Activated CD4-positive, alpha-beta T cell treated with anti-CD3 and anti-CD28 coated beads, Interleukin-2, amount 10 ng/mL, durations not matched to agents 24 days and 14 days (primary cell): ENCODE measurements at regions not wholly inside any gene's neighbourhood (a gene's known extent, or its start where the extent isn't known, plus 50 kb on each side); places are given as distances from the start of the nearest gene placed in this dataset.

Source experiments
- DNase-seq: peaks from one replicate; pipeline ENCODE4 v3.0.0; 2022
- H3K27ac Mint-ChIP-seq: one replicate; pipeline ENCODE4 v1.8.0; 2022; ENCODE audit warnings: mild to moderate bottlenecking, mixed read lengths
- H3K27me3 Mint-ChIP-seq: one replicate; pipeline ENCODE4 v1.8.0; 2022; ENCODE audit warnings: mixed read lengths
- H3K36me3 Mint-ChIP-seq: one replicate; pipeline ENCODE4 v1.8.0; 2022; ENCODE audit warnings: low read depth, mild to moderate bottlenecking, mixed read lengths
- H3K4me1 Mint-ChIP-seq: one replicate; pipeline ENCODE4 v1.8.0; 2021; ENCODE audit warnings: mixed read lengths
- H3K4me3 Mint-ChIP-seq: one replicate; pipeline ENCODE4 v1.8.0; 2022; ENCODE audit warnings: mild to moderate bottlenecking, moderate library complexity, mixed read lengths
- H3K9me3 Mint-ChIP-seq: one replicate; pipeline ENCODE4 v1.8.0; 2021; ENCODE audit warnings: mixed read lengths
- intact Hi-C: fragments of 100-400 bp; cut with micrococcal nuclease; formaldehyde crosslinking; loops from one replicate; pipeline ENCODE4 v1.15.1; 2023

- Mint-ChIP-seq H3K4me1 (peaks cover 58% of the 10 kb centered on the region), H3K9me3 (no peaks in the 10 kb centered on the region), H3K27me3 (no peaks in the 10 kb centered on the region), H3K36me3 (peaks cover 2% of the 10 kb centered on the region), H3K4me3 (peak overlapping the region; percentile 64), H3K27ac (peak overlapping the region; percentile 93)
- DNase-seq = no peak
- intact Hi-C loops = loop anchor here (2.0 to 5.0 kb wide), 2 partner anchors 13 to 36 kb away; no protein-coding TSS in a partner anchor
These were observed 70.3 kb upstream of the RIPOR2 start for GRCh38 chr6:25006075-25006474.

DNA sequence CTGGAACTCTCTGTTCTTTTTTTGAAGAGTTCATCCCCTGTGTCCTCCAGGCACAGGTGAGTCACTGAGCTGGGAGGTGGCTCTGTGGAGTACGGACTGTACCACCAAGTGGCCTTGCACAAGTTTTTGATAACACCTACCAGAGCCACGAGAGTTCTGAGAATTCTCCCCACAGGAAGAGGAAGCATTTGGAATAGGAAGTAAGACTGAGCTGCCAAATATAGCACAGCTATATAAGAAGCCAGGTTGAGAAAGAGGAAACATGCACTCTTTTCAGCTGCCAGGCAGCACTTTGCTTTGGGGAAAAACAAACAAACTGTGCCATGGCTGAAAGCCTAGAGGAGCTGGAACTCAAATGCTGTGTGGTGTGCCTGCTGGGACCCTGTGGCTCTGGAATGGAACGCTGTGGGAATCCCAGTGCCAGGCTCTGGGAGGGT, 70.8 kb upstream of the RIPOR2 start:
- intact Hi-C loops = loop anchor here (1.0 to 5.0 kb wide), 5 partner anchors 14 to 70 kb away; no protein-coding TSS in a partner anchor
- peak overlapping the region; percentile 93 for H3K27ac Mint-ChIP-seq
- no peaks in the 10 kb centered on the region for H3K27me3 Mint-ChIP-seq
- H3K36me3 Mint-ChIP-seq = peaks cover 2% of the 10 kb centered on the region
- DNase-seq = peak; percentile 88
- H3K9me3 Mint-ChIP-seq = no peaks in the 10 kb centered on the region
- H3K4me1 Mint-ChIP-seq = peaks cover 58% of the 10 kb centered on the region
- H3K4me3 Mint-ChIP-seq = peak overlapping the region; percentile 64

DNA sequence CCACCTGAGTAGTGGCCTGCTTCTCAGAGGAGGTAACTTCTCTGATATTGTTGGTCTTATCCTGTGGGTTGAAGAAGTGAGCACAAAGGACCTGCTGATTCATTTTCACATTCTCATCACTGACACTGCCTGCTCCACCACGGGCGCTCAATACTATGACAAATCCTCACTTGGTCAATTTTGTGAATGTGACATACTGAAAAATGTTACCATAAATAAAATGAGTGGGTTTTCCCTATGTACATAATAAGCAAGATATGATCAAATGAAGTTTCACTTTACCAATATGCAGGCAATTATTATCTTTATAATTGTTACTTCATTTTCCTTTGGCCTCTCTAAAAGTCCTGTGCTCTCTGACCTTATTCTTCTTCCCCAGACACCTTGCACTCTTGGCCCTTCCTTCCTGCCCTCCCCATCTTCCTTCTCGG, 71.5 kb upstream of the RIPOR2 start:
- DNase-seq = peak; percentile 79
- Mint-ChIP-seq H3K9me3 (no peaks in the 10 kb centered on the region), H3K4me1 (peaks cover 58% of the 10 kb centered on the region), H3K27ac (peak overlapping the region; percentile 93), H3K27me3 (no peaks in the 10 kb centered on the region), H3K36me3 (peaks cover 2% of the 10 kb centered on the region), H3K4me3 (peak overlapping the region; percentile 73)
- intact Hi-C loops = loop anchor here (1.0 to 5.0 kb wide), 5 partner anchors 14 to 71 kb away; no protein-coding TSS in a partner anchor

- Mint-ChIP-seq H3K27me3 (no peaks in the 10 kb centered on the region), H3K36me3 (peaks cover 2% of the 10 kb centered on the region)
These were observed 73.1 kb upstream of the RIPOR2 start for GRCh38 chr6:25008707-25009392.

DNA sequence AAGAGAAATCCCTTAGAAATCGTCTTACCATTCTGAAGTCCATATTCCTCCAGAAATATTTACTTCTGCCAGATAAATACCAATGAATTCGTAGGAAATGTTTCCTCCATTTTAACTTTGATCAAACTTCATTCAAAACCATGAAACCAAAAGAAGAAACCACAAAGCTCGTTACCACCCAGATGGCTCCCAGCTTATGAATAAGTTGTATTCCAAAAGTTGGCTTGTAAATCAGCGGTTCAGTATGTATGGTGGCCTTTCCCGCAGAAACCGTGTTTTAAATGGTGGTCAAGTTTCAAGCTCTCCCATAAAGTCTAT, 73.6 kb upstream of the RIPOR2 start:
- DNase-seq = peak; percentile 51
- no peaks in the 10 kb centered on the region for H3K9me3 Mint-ChIP-seq
- peaks cover 57% of the 10 kb centered on the region for H3K4me1 Mint-ChIP-seq
- peak overlapping the region; percentile 82 for H3K27ac Mint-ChIP-seq
- H3K4me3 Mint-ChIP-seq = peak overlapping the region; percentile 57
- intact Hi-C loops = loop anchor here (5.0 kb wide), 1 partner anchor 33 kb away; no protein-coding TSS in a partner anchor
- peaks cover 2% of the 10 kb centered on the region for H3K36me3 Mint-ChIP-seq
- H3K27me3 Mint-ChIP-seq = no peaks in the 10 kb centered on the region

More at GRCh38 chr6:25008707-25009392, 73.1 kb upstream of the RIPOR2 start:
- Mint-ChIP-seq H3K9me3 (no peaks in the 10 kb centered on the region), H3K27ac (peak overlapping the region; percentile 82), H3K4me3 (peak overlapping the region; percentile 57), H3K4me1 (peaks cover 61% of the 10 kb centered on the region)
- intact Hi-C loops = loop anchor here (5.0 kb wide), 1 partner anchor 33 kb away; no protein-coding TSS in a partner anchor
- DNase-seq = peak; percentile 55

- DNase-seq = peak; percentile 59
- H3K4me1 Mint-ChIP-seq = peaks cover 57% of the 10 kb centered on the region
- H3K4me3 Mint-ChIP-seq = peak overlapping the region; percentile 42
- no peaks in the 10 kb centered on the region for H3K9me3 Mint-ChIP-seq
- no peaks in the 10 kb centered on the region for H3K27me3 Mint-ChIP-seq
- H3K36me3 Mint-ChIP-seq = peaks cover 2% of the 10 kb centered on the region
- intact Hi-C loops = no loop called here
- peak overlapping the region; percentile 56 for H3K27ac Mint-ChIP-seq
These were observed 74.4 kb upstream of the RIPOR2 start for GRCh38 chr6:25010176-25010575.

DNA sequence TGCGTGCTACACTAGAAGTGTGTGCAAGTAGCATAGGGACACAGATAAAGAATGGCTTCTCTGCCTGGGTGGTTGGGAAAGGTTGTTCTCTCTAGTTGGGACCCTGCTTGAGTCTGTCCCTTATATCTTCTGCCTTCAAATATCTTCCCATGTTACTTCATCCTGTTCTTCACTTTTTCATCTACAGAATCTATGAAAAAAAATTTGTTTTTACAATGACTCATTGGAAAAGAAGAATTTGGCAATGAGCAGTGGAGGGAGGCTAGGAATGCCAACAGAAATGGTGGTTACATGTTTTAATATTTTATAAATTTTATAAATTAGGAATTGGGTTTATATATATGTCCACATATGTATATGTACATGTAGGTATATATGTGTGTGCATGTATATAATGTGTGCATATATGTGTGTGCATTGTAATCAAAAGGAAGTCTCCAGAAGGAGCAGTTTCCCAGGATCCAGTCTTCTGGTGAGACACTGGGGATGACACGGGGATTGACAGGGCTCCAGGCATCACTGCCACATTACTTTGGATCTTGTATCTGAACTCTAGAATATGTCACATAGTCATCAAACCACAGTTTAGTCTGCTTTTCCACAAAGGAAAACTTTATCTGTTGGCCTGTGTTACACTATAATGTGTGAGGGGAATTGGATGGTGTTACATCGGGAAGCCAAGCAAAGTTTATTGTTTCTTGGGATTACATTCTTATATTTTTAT, 75.3 kb upstream of the RIPOR2 start:
- peaks cover 56% of the 10 kb centered on the region for H3K4me1 Mint-ChIP-seq
- no peaks in the 10 kb centered on the region for H3K9me3 Mint-ChIP-seq
- intact Hi-C loops = no loop called here

GRCh38 chr6:25012657-25013056, 76.9 kb upstream of the RIPOR2 start:
- Mint-ChIP-seq H3K4me3 (no peak overlapping the region), H3K4me1 (peaks cover 52% of the 10 kb centered on the region), H3K9me3 (no peaks in the 10 kb centered on the region), H3K36me3 (peaks cover 4% of the 10 kb centered on the region), H3K27me3 (no peaks in the 10 kb centered on the region), H3K27ac (no peak overlapping the region)
- no peak for DNase-seq
- intact Hi-C loops = no loop called here

More for the DNA sequence above, 75.3 kb upstream of the RIPOR2 start:
- Mint-ChIP-seq H3K27ac (no peak overlapping the region), H3K36me3 (peaks cover 4% of the 10 kb centered on the region), H3K4me3 (no peak overlapping the region), H3K27me3 (no peaks in the 10 kb centered on the region)
- no peak for DNase-seq

GRCh38 chr6:25013246-25013645, 77.5 kb upstream of the RIPOR2 start:
- peaks cover 52% of the 10 kb centered on the region for H3K4me1 Mint-ChIP-seq
- DNase-seq = peak; percentile 57
- no peaks in the 10 kb centered on the region for H3K9me3 Mint-ChIP-seq
- no peaks in the 10 kb centered on the region for H3K27me3 Mint-ChIP-seq
- intact Hi-C loops = no loop called here
- peaks cover 4% of the 10 kb centered on the region for H3K36me3 Mint-ChIP-seq
- H3K27ac Mint-ChIP-seq = no peak overlapping the region
- H3K4me3 Mint-ChIP-seq = no peak overlapping the region

GRCh38 chr6:25014369-25014768, 78.6 kb upstream of the RIPOR2 start:
- Mint-ChIP-seq H3K36me3 (peaks cover 2% of the 10 kb centered on the region), H3K27me3 (no peaks in the 10 kb centered on the region), H3K27ac (no peak overlapping the region), H3K4me1 (peaks cover 41% of the 10 kb centered on the region), H3K9me3 (no peaks in the 10 kb centered on the region), H3K4me3 (no peak overlapping the region)
- intact Hi-C loops = no loop called here
- DNase-seq = no peak

DNA sequence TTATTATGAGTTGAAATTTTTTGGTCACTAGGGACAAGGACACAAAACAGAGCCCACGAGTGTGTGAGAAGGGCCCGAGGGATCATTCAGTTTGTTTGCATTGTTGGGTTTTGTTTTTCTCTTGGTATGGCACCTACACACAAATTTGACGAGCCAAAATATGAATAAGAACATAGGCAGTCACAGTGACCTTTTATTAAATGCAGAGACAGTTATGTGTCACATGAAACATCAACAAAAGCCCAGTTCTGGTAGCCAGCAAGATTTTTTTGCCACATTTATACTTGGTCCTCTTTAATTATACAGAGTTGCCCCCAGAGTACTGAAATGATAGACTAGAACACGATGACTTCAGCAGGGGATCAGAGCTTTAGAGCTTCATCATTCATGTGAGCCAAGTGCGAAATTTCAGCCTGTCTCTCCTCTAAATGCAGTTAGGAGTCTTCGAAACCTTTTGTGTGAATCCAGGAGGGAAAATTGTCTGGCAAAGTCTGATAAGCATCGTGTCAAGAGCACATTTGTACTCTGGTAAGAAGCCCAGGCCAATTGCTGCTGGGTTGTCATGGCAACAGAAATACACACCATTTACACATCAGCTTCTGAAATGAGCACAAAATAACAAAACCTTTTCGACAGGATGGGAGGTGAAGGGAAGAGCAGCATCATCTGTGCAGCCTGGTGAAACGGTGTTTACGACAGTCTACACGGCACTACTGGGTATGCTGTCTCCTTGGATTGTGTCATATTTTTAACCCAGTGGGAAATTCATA, 79.2 kb upstream of the RIPOR2 start:
- Mint-ChIP-seq H3K4me3 (no peak overlapping the region), H3K27me3 (no peaks in the 10 kb centered on the region), H3K4me1 (peaks cover 36% of the 10 kb centered on the region), H3K27ac (peak overlapping the region; percentile 83), H3K36me3 (peaks cover 2% of the 10 kb centered on the region), H3K9me3 (no peaks in the 10 kb centered on the region)
- DNase-seq = peak; percentile 78
- intact Hi-C loops = loop anchor here (5.0 kb wide), 3 partner anchors 238 to 433 kb away; no protein-coding TSS in a partner anchor

DNA sequence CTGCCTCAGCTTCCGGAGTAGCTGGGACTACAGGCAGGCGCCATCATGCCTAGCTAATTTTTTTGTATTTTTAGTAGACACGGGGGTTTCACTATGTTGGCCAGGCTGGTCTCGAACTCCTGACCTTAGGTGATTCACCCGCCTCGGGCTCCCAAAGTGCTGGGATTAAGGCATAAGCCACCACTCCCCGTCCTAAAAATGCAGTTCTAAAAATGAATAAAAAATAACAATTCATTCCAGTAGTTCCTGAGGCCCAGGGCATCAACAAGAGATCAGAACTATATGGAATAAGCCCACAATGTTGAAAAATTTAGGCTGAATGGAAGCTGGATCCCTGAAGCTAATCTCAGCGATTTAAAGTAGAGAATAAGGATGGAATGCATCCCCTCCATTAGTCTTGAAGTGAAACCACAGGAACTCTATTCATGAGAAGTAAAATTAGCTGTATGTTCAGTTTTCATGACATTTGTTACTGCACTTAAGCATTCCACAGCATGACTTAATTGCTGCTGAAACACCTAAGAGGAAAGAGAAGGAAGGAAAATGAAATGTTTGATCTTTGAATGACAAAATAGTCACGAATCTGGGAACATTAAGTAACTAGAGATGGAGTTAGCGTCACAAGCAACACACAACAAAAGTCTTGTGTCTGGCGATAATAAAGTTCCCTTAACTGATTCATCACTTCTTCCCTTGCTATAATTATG, 80.4 kb upstream of the RIPOR2 start:
- H3K4me3 Mint-ChIP-seq = no peak overlapping the region
- H3K27me3 Mint-ChIP-seq = no peaks in the 10 kb centered on the region
- no peak for DNase-seq
- H3K9me3 Mint-ChIP-seq = no peaks in the 10 kb centered on the region
- peaks cover 4% of the 10 kb centered on the region for H3K36me3 Mint-ChIP-seq
- intact Hi-C loops = loop anchor here (5.0 kb wide), 3 partner anchors 239 to 434 kb away; no protein-coding TSS in a partner anchor
- peaks cover 31% of the 10 kb centered on the region for H3K4me1 Mint-ChIP-seq
- no peak overlapping the region for H3K27ac Mint-ChIP-seq

DNA sequence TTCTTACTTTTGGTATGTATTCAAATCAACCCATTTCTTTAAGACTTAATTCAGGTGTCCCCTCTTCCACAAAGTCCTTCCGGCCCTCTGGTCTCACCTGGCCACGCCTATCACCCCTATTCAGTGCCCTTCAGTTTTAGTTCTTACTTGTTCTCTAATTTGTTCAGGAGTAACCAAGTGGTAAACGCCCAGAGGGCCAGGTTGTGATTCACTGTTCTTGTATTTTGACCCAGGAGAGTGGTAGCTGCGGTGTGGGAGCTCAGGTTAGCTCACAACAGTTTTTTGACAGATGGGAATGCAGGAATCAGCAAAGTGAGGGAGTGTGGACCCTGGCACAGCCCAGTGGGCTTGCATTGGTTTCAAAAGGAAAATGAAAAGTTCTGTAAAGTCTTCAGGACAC, 81.7 kb upstream of the RIPOR2 start:
- Mint-ChIP-seq H3K9me3 (no peaks in the 10 kb centered on the region), H3K4me1 (peaks cover 36% of the 10 kb centered on the region), H3K36me3 (peaks cover 5% of the 10 kb centered on the region), H3K27ac (peak overlapping the region; percentile 84), H3K4me3 (peak overlapping the region; percentile 31), H3K27me3 (no peaks in the 10 kb centered on the region)
- intact Hi-C loops = loop anchor here (5.0 kb wide), 3 partner anchors 240 to 435 kb away; no protein-coding TSS in a partner anchor
- DNase-seq = no peak
